ENCODE measurements at regions not wholly inside any gene's neighbourhood (a gene's known extent, or its start where the extent isn't known, plus 50 kb on each side); places are given as distances from the start of the nearest gene placed in this dataset.

GRCh38 chr4:79512363-79512762 lies 104.3 kb upstream of the GK2 start:
- Mint-ChIP-seq H3K4me1 (ENCODE audit: low read depth) (peaks cover 3% of the 10 kb centered on the region), H3K27ac (no peak overlapping the region), H3K36me3 (ENCODE audit: insufficient read depth) (no peaks in the 10 kb centered on the region), H3K4me3 (ENCODE audit: low read depth) (no peak overlapping the region), H3K27me3 (no peaks in the 10 kb centered on the region), H3K9me3 (ENCODE audit: low read depth) (no peaks in the 10 kb centered on the region)
- TF ChIP-seq, protein P1, sequence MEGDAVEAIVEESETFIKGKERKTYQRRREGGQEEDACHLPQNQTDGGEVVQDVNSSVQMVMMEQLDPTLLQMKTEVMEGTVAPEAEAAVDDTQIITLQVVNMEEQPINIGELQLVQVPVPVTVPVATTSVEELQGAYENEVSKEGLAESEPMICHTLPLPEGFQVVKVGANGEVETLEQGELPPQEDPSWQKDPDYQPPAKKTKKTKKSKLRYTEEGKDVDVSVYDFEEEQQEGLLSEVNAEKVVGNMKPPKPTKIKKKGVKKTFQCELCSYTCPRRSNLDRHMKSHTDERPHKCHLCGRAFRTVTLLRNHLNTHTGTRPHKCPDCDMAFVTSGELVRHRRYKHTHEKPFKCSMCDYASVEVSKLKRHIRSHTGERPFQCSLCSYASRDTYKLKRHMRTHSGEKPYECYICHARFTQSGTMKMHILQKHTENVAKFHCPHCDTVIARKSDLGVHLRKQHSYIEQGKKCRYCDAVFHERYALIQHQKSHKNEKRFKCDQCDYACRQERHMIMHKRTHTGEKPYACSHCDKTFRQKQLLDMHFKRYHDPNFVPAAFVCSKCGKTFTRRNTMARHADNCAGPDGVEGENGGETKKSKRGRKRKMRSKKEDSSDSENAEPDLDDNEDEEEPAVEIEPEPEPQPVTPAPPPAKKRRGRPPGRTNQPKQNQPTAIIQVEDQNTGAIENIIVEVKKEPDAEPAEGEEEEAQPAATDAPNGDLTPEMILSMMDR (IDR thresholded peaks at IDR 0.05; ENCODE audit: unreplicated experiment) = no peak
- DNase-seq (ENCODE audit: low spot score, unreplicated experiment) = no peak

GRCh38 chr4:79502081-79502480 lies 94.1 kb upstream of the GK2 start:
- Mint-ChIP-seq H3K4me1 (ENCODE audit: low read depth) (no peaks in the 10 kb centered on the region), H3K9me3 (ENCODE audit: low read depth) (no peaks in the 10 kb centered on the region), H3K4me3 (ENCODE audit: low read depth) (no peak overlapping the region), H3K36me3 (ENCODE audit: insufficient read depth) (no peaks in the 10 kb centered on the region), H3K27ac (no peak overlapping the region), H3K27me3 (peaks cover 2% of the 10 kb centered on the region)
- TF ChIP-seq, protein P1 (IDR thresholded peaks at IDR 0.05; ENCODE audit: unreplicated experiment) = no peak
- no peak for DNase-seq (ENCODE audit: low spot score, unreplicated experiment)

- Mint-ChIP-seq H3K4me3 (ENCODE audit: low read depth) (no peak overlapping the region), H3K4me1 (ENCODE audit: low read depth) (peaks cover 7% of the 10 kb centered on the region), H3K9me3 (ENCODE audit: low read depth) (no peaks in the 10 kb centered on the region), H3K27me3 (peaks cover 7% of the 10 kb centered on the region), H3K36me3 (ENCODE audit: insufficient read depth) (no peaks in the 10 kb centered on the region), H3K27ac (no peak overlapping the region)
- TF ChIP-seq, protein P1 (IDR thresholded peaks at IDR 0.05; ENCODE audit: unreplicated experiment) = no peak
- no peak for DNase-seq (ENCODE audit: low spot score, unreplicated experiment)
Measured at GRCh38 chr4:79498282-79498681, 90.3 kb upstream of the GK2 start.

DNA sequence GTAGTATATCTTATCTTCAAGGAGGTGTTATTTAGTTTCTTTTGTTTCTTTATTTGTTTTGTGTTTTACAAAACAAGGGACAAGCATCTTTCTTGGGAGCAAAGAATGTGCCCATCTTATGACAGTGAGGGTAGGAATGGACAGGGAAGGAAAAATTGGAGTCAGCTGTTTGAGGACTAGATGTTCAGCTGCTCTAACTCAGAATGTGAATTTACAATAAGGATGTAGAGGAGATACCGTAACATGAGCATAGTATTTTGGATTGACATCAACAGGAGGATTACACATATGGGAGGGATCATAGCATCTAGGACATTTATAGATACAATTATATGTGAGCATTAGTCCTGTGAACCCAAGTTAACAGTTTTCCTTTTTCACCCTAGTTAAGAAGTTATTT lies 89.0 kb upstream of the GK2 start:
- Mint-ChIP-seq H3K36me3 (ENCODE audit: insufficient read depth) (no peaks in the 10 kb centered on the region), H3K4me1 (ENCODE audit: low read depth) (peaks cover 7% of the 10 kb centered on the region), H3K27ac (no peak overlapping the region), H3K27me3 (peaks cover 7% of the 10 kb centered on the region), H3K9me3 (ENCODE audit: low read depth) (no peaks in the 10 kb centered on the region), H3K4me3 (ENCODE audit: low read depth) (no peak overlapping the region)
- DNase-seq (ENCODE audit: low spot score, unreplicated experiment) = no peak
- TF ChIP-seq, protein P1 (IDR thresholded peaks at IDR 0.05; ENCODE audit: unreplicated experiment) = no peak

DNA sequence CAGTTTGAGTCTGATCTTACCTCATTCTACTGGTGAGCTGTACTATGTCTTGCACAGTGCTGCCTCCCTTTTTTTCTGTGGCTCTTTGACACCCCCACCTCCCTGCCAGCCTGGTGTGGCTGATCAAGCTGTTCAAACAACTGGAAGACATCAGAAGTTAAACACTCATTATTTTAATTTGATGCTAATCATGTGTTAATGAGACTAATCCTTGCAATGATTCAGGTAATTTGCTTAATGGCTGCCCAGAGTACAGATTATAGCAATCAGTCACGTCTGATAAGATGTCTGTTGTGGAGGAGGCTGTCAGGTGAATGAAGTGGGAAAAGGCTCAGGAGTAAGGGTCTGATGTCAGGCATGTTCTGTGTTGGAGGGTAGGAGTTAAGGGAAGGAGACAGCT lies 87.4 kb upstream of the GK2 start:
- Mint-ChIP-seq H3K36me3 (ENCODE audit: insufficient read depth) (no peaks in the 10 kb centered on the region), H3K27ac (no peak overlapping the region), H3K9me3 (ENCODE audit: low read depth) (no peaks in the 10 kb centered on the region), H3K4me3 (ENCODE audit: low read depth) (no peak overlapping the region), H3K4me1 (ENCODE audit: low read depth) (peaks cover 7% of the 10 kb centered on the region), H3K27me3 (peaks cover 7% of the 10 kb centered on the region)
- TF ChIP-seq, protein P1 (IDR thresholded peaks at IDR 0.05; ENCODE audit: unreplicated experiment) = no peak
- DNase-seq (ENCODE audit: low spot score, unreplicated experiment) = no peak
